ENCODE measurements at regions not wholly inside any gene's neighbourhood (a gene's known extent, or its start where the extent isn't known, plus 50 kb on each side); places are given as distances from the start of the nearest gene placed in this dataset.

DNA sequence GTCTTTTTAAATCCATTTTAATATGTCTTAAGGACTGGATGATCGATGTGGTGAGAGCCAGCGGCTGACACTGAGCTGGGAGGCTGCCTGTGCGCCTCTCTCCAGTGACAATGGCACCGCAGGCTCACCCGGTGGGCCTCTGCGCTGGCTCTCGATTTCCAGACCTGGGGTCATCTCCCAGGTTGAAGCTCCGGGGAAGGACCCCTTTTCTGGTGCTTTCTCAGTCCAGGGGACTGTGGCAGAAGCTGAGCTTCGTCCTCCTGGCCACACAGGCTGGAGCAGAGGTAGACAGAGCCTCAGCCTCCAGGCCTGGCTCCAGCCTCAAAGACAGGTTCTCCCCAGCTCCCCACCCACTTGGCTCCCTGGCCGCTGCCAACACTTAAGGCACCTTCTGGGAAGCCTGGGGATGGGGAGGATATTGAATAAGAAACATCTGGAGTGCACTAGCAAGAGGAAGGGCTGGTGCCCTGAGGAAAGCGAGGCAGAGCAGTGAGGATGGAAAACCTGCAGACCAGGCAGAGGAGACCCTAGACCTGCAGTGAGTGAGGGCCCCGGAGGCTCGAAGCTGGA is 154.2 kb upstream of the SMAD3 start:
- Histone ChIP-seq H3K9me3 (ENCODE audit: control insufficient read depth, low read depth, low read length) (no peaks in the 10 kb centered on the region), H2BK5ac (ENCODE audit: insufficient read length, low read length) (no peak overlapping the region), H3K27ac (ENCODE audit: insufficient read length, low read depth, low read length) (no peak overlapping the region), H3K4me2 (ENCODE audit: insufficient read depth, insufficient read length, low read length) (no peak overlapping the region), H2AFZ (ENCODE audit: low read length) (no peak overlapping the region), H3K23ac (ENCODE audit: insufficient read length, low read depth, low read length) (no peak overlapping the region), H2BK15ac (ENCODE audit: low read depth, low read length) (no peak overlapping the region), H3K79me2 (ENCODE audit: insufficient read depth, low read length) (no peaks in the 10 kb centered on the region), H4K8ac (replicated peaks; ENCODE audit: insufficient read length, low read depth, low read length) (no peak overlapping the region), H2AK5ac (ENCODE audit: insufficient read length, low read length) (no peak overlapping the region), H2BK120ac (ENCODE audit: low read depth, low read length, poor library complexity, severe bottlenecking) (no peak overlapping the region), H3K9ac (ENCODE audit: extremely low read depth, insufficient read length, low read length) (no peak overlapping the region), H2BK20ac (ENCODE audit: low read depth, low read length, poor library complexity, severe bottlenecking) (no peak overlapping the region), H3K4ac (ENCODE audit: low read depth, low read length) (no peak overlapping the region), H3K23me2 (ENCODE audit: insufficient read length, low read depth, low read length, poor library complexity, severe bottlenecking) (no peaks in the 10 kb centered on the region), H3K4me1 (ENCODE audit: insufficient read depth, low read length) (no peaks in the 10 kb centered on the region), H4K20me1 (ENCODE audit: control insufficient read depth, insufficient read depth, insufficient read length) (no peaks in the 10 kb centered on the region), H4K5ac (ENCODE audit: insufficient read length, low read depth, low read length) (no peak overlapping the region), H3K56ac (ENCODE audit: insufficient read length, low read depth, low read length) (no peak overlapping the region), H3T11ph (ENCODE audit: low read length) (no peak overlapping the region), H3K27me3 (ENCODE audit: insufficient read depth, low read length) (no peaks in the 10 kb centered on the region), H4K91ac (ENCODE audit: insufficient read length, low read depth, low read length) (no peak overlapping the region), H2BK12ac (ENCODE audit: insufficient read length, low read depth, low read length) (no peak overlapping the region), H3K18ac (ENCODE audit: insufficient read length, low read depth, low read length) (no peak overlapping the region), H3K14ac (ENCODE audit: insufficient read depth, low read length) (no peak overlapping the region), H3K79me1 (ENCODE audit: insufficient read depth, low read depth, low read length, poor library complexity, severe bottlenecking) (no peaks in the 10 kb centered on the region)
- Mint-ChIP-seq H3K9me3 (peaks cover 3 to 4% of the 10 kb centered on the region in 2 experiments; a peak in 4 of 5 replicates), H3K27me3 (ENCODE audit: low read depth) (peaks cover 12% of the 10 kb centered on the region), H3K4me3 (no peak overlapping the region), H3K4me1 (peaks cover 0 to 15% of the 10 kb centered on the region in 2 experiments; a peak in 2 of 4 replicates), H3K36me3 (ENCODE audit: insufficient read depth in 1 of 3, low read depth in 3 of 3) (no peaks in the 10 kb centered on the region), H3K27ac (peak overlapping the region in 1 of 3 experiments; percentile 18; a peak in 1 of 7 replicates)
- no CpG with 5 or more reads among the region's 13 CpGs for WGBS (ENCODE audit: extremely low coverage, insufficient read length, low lambda C conversion rate)
- TF ChIP-seq, protein P1, sequence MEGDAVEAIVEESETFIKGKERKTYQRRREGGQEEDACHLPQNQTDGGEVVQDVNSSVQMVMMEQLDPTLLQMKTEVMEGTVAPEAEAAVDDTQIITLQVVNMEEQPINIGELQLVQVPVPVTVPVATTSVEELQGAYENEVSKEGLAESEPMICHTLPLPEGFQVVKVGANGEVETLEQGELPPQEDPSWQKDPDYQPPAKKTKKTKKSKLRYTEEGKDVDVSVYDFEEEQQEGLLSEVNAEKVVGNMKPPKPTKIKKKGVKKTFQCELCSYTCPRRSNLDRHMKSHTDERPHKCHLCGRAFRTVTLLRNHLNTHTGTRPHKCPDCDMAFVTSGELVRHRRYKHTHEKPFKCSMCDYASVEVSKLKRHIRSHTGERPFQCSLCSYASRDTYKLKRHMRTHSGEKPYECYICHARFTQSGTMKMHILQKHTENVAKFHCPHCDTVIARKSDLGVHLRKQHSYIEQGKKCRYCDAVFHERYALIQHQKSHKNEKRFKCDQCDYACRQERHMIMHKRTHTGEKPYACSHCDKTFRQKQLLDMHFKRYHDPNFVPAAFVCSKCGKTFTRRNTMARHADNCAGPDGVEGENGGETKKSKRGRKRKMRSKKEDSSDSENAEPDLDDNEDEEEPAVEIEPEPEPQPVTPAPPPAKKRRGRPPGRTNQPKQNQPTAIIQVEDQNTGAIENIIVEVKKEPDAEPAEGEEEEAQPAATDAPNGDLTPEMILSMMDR (conservative IDR thresholded peaks at IDR 0.05): no peak
- DNase-seq: peak; percentile 21

Data from H9 (cell line).